Muscle layer of duodenum (tissue), 2 donors: ENCODE measurements at regions not wholly inside any gene's neighbourhood (a gene's known extent, or its start where the extent isn't known, plus 50 kb on each side); places are given as distances from the start of the nearest gene placed in this dataset.

Source experiments
- H3K27ac ChIP-seq: one replicate; pipeline ENCODE4 v1.7.0; 2013; ENCODE audit warnings: mild to moderate bottlenecking, low read length
- H3K27me3 ChIP-seq: one replicate; pipeline ENCODE4 v1.7.0; 2013; ENCODE audit warnings: low read depth, mild to moderate bottlenecking, control low read depth, low read length
- H3K36me3 ChIP-seq, 2 donors: one replicate each; pipeline ENCODE4 v1.7.0; 2013; ENCODE audit warnings: low read length in 2 of 2, control low read depth in 1 of 2, mild to moderate bottlenecking in 1 of 2; ENCODE audit not compliant: insufficient read depth in 2 of 2, control insufficient read depth in 1 of 2
- H3K4me1 ChIP-seq, 2 donors: one replicate each; pipeline ENCODE4 v1.7.0; 2013; ENCODE audit warnings: low read length in 2 of 2, mild to moderate bottlenecking in 2 of 2, control low read depth in 1 of 2, moderate library complexity in 1 of 2; ENCODE audit not compliant: insufficient read depth in 2 of 2, control insufficient read depth in 1 of 2
- H3K4me3 ChIP-seq, 2 donors: one replicate each; pipeline ENCODE4 v1.7.0; 2013; ENCODE audit warnings: low read length in 2 of 2, low read depth in 1 of 2, mild to moderate bottlenecking in 1 of 2
- H3K9me3 ChIP-seq, 2 donors: one replicate each; pipeline ENCODE4 v1.7.0; 2013; ENCODE audit warnings: low read length in 2 of 2, control low read depth in 1 of 2, mild to moderate bottlenecking in 1 of 2; ENCODE audit not compliant: control insufficient read depth in 1 of 2
- donor health status: healthy.

DNA sequence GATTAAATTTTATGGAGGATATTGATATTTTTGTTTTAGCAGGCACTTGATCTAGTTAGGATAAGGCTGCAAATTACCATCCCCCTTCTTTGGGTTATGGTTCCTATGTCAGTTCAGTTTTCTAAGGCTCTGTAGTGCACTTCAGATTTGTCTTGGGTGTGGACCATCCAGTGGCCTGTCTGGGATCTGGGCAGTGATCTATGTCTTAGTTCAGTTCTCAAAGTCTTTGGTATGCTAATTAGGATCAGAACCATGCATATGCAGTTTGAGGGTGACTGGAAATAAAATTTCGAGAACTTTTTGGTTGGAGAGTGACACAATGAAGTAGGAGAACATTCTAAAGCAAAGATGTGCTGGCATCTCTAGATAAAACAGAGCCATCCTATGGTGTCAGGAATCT lies 388.2 kb downstream of the MID1IP1 start:
- no peak overlapping the region for H3K4me3 ChIP-seq
- no peaks in the 10 kb centered on the region for H3K4me1 ChIP-seq
- H3K27me3 ChIP-seq = no peaks in the 10 kb centered on the region
- H3K36me3 ChIP-seq = no peaks in the 10 kb centered on the region
- no peaks in the 10 kb centered on the region for H3K9me3 ChIP-seq
- no peak overlapping the region for H3K27ac ChIP-seq

- H3K4me1 ChIP-seq = no peaks in the 10 kb centered on the region
- no peaks in the 10 kb centered on the region for H3K27me3 ChIP-seq
- H3K9me3 ChIP-seq = no peaks in the 10 kb centered on the region
- no peak overlapping the region for H3K27ac ChIP-seq
- no peaks in the 10 kb centered on the region for H3K36me3 ChIP-seq
- no peak overlapping the region for H3K4me3 ChIP-seq
Measured at GRCh38 chrX:39194673-39195072, 393.4 kb downstream of the MID1IP1 start.

GRCh38 chrX:39195156-39195555 lies 393.9 kb downstream of the MID1IP1 start:
- no peak overlapping the region for H3K27ac ChIP-seq

DNA sequence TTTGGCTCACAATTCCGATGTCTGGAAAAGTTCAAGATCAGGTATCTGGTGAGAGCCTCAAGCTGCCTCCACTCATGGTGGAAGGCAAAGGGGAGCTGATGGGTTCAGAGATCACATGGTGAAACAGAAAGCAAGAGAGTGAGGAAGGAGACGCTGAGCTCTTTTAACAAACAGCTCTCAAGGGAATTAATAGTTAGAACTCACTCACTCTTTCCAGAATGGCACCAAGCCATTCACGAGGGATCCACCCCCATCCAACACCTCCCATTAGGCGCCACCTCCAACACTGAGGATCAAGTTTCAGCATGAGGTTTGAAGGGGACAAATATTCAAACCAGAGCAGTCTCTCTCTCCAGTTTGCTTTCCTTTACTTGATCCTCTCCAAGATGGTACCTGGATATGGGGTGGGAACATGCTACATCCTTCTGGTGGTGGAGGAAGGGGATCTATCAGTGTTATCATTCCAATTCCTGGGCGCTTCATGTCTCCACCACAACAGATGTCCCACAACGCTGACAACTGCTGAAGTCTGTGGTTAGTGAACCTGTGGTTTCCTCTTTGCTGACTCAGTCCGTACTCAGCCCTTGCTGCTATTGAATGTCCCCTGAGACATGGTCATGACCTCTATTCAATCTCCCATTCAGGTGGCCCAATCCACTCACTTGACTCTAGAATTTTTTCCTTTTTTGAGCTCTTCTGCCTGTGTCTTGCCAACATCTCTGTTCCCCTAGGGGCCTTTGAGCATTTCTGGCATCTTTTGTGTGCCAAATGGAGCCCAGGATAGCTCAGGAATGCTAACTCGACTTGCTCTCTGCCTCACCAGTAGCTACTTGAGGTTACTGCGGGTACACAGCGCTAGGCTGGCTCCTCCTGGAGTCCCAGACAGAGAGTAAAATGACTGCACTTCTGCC lies 395.2 kb downstream of the MID1IP1 start:
- H3K4me3 ChIP-seq = no peak overlapping the region
- H3K9me3 ChIP-seq = no peaks in the 10 kb centered on the region
- H3K27me3 ChIP-seq = no peaks in the 10 kb centered on the region
- H3K36me3 ChIP-seq = no peaks in the 10 kb centered on the region
- H3K4me1 ChIP-seq = no peaks in the 10 kb centered on the region
- H3K27ac ChIP-seq = no peak overlapping the region

More at GRCh38 chrX:39195156-39195555, 393.9 kb downstream of the MID1IP1 start:
- H3K9me3 ChIP-seq = no peaks in the 10 kb centered on the region
- H3K27me3 ChIP-seq = no peaks in the 10 kb centered on the region
- H3K36me3 ChIP-seq = no peaks in the 10 kb centered on the region
- H3K4me3 ChIP-seq = no peak overlapping the region
- H3K4me1 ChIP-seq = no peaks in the 10 kb centered on the region

DNA sequence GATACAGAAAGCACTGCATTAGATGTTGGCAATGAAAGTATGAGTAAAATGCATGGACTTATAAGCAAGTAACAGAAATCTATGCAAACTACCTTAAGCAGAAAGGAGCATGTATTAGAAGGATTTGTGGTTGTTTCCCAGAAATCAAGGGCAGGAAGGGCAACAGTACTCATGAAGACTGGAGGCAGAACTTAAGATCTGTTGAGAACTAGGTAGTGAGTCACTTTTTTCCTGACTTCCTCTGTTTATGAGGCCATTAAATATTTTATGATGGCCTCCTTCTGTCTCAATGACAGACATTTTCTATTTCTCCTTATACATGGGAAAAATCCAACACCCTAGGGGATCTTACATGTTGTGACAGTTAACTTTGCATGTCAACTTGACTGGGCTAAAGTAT lies 398.2 kb downstream of the MID1IP1 start:
- Histone ChIP-seq H3K27ac (no peak overlapping the region), H3K36me3 (no peaks in the 10 kb centered on the region), H3K27me3 (no peaks in the 10 kb centered on the region), H3K4me3 (no peak overlapping the region), H3K4me1 (no peaks in the 10 kb centered on the region), H3K9me3 (no peaks in the 10 kb centered on the region)

- Histone ChIP-seq H3K27ac (no peak overlapping the region), H3K36me3 (no peaks in the 10 kb centered on the region), H3K27me3 (no peaks in the 10 kb centered on the region)
Measured at GRCh38 chrX:39201305-39201990, 400.2 kb downstream of the MID1IP1 start.

DNA sequence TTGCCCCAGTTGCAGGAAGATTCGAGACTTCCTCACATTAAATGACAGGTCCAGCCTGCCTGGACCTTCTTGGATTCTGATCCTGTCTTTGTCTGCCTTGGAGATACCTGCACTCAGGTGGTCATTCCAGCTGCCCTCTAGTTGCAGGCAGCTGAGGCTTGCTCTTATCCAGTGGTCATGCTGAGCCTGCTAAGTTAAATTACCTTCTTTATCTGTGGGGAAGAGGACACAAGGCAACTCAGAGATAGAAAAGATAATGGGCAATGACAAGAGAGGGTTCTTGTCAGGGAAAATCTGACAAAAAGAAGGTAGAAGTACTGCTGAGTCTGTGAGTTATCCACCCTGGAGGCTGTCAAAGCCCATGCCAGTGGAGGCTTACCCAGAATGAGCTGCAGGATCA lies 401.4 kb downstream of the MID1IP1 start:
- Histone ChIP-seq H3K4me1 (no peaks in the 10 kb centered on the region), H3K36me3 (no peaks in the 10 kb centered on the region), H3K27me3 (no peaks in the 10 kb centered on the region), H3K9me3 (no peaks in the 10 kb centered on the region), H3K27ac (no peak overlapping the region), H3K4me3 (no peak overlapping the region)

More at GRCh38 chrX:39201305-39201990, 400.2 kb downstream of the MID1IP1 start:
- Histone ChIP-seq H3K4me3 (no peak overlapping the region), H3K9me3 (no peaks in the 10 kb centered on the region), H3K4me1 (no peaks in the 10 kb centered on the region)

DNA sequence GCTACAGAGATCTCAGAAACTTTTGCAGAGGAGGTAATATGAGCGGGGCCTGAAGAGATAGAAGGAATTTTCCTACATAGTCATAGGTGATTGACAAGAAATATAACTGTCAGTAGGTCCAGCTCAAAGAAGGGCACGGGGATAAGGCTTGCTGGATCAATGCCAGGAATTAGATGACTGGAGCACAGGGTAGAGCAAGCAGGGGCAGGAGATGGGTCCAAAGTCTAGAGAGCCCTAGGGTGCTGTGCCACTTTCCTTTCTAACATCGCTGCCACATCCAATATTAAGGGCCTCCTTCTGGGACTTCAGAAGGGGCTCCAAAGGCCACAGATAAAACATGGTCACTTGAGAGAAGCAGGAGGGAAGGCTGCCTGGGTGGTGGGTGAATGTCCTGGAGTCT lies 402.2 kb downstream of the MID1IP1 start:
- no peaks in the 10 kb centered on the region for H3K4me1 ChIP-seq
- no peak overlapping the region for H3K4me3 ChIP-seq

DNA sequence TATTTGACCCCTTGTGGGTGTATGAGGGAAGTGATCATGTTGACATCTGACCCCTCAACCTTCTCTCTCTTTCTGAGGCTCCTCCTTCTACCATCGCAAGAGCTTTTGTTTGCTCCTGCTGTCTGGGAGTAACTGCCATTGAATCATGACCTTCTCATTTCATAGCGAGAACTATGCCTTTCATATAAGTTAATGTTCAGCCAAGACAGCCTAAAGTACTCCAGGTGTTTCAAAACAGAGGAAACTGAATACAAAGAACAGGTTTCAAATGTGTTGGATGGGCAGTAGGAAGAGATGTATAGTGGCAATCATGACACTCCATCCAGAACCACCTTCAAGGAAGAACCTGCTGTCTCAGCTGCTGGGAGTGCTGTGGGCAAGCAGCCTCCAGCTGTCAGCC lies 403.1 kb downstream of the MID1IP1 start:
- Histone ChIP-seq H3K36me3 (no peaks in the 10 kb centered on the region), H3K4me1 (no peaks in the 10 kb centered on the region), H3K27me3 (no peaks in the 10 kb centered on the region), H3K27ac (no peak overlapping the region), H3K4me3 (no peak overlapping the region), H3K9me3 (no peaks in the 10 kb centered on the region)

More for the DNA sequence above, 402.2 kb downstream of the MID1IP1 start:
- no peaks in the 10 kb centered on the region for H3K27me3 ChIP-seq
- H3K9me3 ChIP-seq = no peaks in the 10 kb centered on the region
- H3K36me3 ChIP-seq = no peaks in the 10 kb centered on the region
- H3K27ac ChIP-seq = no peak overlapping the region

DNA sequence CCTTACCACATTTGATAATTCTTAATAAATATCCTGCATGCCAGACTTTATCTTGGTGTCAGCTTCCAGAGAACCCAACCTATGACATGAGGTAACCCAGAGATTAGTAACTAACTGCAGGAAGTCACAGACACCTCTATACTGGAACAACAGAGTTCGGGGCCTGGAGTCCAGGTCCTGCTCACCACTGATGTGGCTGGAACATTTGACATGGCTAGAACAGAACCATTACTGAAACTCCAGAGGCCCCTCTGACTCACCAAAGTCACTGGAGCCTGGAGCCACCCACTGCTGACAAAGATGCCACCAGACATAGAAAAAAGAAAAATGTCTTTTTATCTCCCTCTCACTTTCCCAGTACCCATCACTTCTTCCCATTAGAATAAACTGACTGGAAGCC lies 403.7 kb downstream of the MID1IP1 start:
- Histone ChIP-seq H3K36me3 (no peaks in the 10 kb centered on the region), H3K27me3 (no peaks in the 10 kb centered on the region), H3K4me1 (no peaks in the 10 kb centered on the region), H3K9me3 (no peaks in the 10 kb centered on the region), H3K27ac (no peak overlapping the region), H3K4me3 (no peak overlapping the region)

DNA sequence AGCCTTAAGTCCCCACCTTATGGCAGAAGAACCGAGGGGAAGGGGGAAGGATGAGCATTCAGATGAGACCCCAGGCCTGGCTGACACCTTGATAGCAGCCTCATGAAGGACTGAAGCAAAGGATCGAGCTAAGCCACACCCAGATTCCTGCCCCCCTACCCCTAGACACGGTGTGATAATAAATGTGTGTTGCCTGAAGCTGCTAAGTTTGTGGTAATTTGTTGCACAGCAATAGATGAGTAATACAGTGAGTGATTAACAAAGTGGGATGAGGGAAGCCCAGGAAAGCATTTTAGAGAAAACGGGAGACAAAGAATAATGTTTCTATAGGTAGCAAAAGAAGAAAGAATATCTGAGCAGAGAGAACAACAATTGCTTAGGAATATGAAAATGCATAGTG lies 404.2 kb downstream of the MID1IP1 start:
- no peaks in the 10 kb centered on the region for H3K27me3 ChIP-seq

More for the DNA sequence above, 404.2 kb downstream of the MID1IP1 start:
- no peaks in the 10 kb centered on the region for H3K4me1 ChIP-seq
- H3K36me3 ChIP-seq = no peaks in the 10 kb centered on the region
- no peak overlapping the region for H3K4me3 ChIP-seq
- H3K9me3 ChIP-seq = no peaks in the 10 kb centered on the region
- H3K27ac ChIP-seq = no peak overlapping the region
